Right lobe of liver (tissue), 4 donors: ENCODE measurements at regions not wholly inside any gene's neighbourhood (a gene's known extent, or its start where the extent isn't known, plus 50 kb on each side); places are given as distances from the start of the nearest gene placed in this dataset.

Experiments
- CTCF ChIP-seq, 4 donors: fragments of 200-600 bp in 3 of 4; fragments of 450-650 bp in 1 of 4; IDR thresholded peaks; one replicate each; pipeline versions ENCODE4 v1.5.1 to v1.8.0; 2016 to 2022; ENCODE audit warnings: antibody characterized with exemption in 4 of 4, mild to moderate bottlenecking in 2 of 4
- POLR2A ChIP-seq: fragments of 450-650 bp; IDR thresholded peaks from one replicate; pipeline ENCODE4 v1.6.1; 2017; ENCODE audit warnings: antibody characterized with exemption, mild to moderate bottlenecking
- donor health status: DM: no; HTN: no; CAD: no.
- donor health status: DM: no; HTN: no; CAD: no.
- donor health status: DM: no; HTN: yes; CAD: no.

DNA sequence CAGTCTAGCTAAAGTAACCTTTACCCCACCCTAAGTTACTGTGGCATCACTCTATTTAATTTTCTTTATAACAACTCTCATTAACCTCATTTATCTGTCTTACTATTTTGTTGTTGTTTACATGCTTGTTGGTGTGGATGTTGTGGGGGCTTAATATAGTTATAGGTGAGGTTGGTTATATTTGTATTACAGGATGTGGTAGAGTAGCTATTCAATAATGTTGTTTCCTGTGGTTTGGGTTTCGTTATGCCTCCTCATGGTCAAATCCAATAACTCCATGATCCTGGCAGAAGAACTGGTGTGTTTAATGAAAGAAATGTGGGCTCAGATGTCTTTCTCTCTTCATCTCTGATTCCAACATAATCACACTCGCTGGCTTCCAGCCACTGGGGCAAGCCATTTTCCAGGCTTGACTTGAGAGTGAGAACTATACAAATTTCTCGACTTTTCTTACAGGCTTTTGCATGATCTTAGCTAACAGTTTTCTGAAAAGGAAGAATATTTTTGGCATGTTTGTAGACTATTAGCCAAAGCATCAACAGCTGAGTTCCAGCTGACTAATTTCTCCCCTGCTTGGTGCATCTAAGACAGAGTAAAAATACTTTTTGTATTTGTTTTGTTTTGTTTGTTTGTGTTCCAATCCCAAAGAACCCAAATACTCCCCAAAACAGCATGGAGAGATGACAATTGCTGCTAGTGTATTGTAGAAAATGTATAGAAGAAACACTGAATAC is 303.7 kb upstream of the PAPPA start:
- no peak for TF ChIP-seq CTCF (IDR thresholded peaks at IDR 0.05)
- no peak for TF ChIP-seq POLR2A
